ENCODE measurements at regions not wholly inside any gene's neighbourhood (a gene's known extent, or its start where the extent isn't known, plus 50 kb on each side); places are given as distances from the start of the nearest gene placed in this dataset.

- no peaks in the 10 kb centered on the region for H3K27me3 ChIP-seq (replicated peaks)
- no peak overlapping the region for H3K4me3 ChIP-seq (ENCODE audit: low read depth, low read length)
- DNase-seq, result no peak
- H3K27ac ChIP-seq, result no peak overlapping the region
- TF ChIP-seq CTCF (IDR thresholded peaks at IDR 0.05; ENCODE audit: low read depth, low read length, missing control alignments), result no peak
- no peaks in the 10 kb centered on the region for H3K36me3 ChIP-seq (replicated peaks)
- in situ Hi-C loops (cut with HindIII; ENCODE audit: low pct_ligation_motif_present, low sequenced_read_pairs), result no loop called here
Observed at GRCh38 chr12:127429551-127430285, 837.3 kb upstream of the TMEM132C start.

- no peak for TF ChIP-seq CTCF (IDR thresholded peaks at IDR 0.05; ENCODE audit: low read depth, low read length, missing control alignments)
- no peak for DNase-seq
- in situ Hi-C loops (cut with HindIII; ENCODE audit: low pct_ligation_motif_present, low sequenced_read_pairs), result no loop called here
- H3K27ac ChIP-seq, result no peak overlapping the region
- no peaks in the 10 kb centered on the region for H3K36me3 ChIP-seq (replicated peaks)
- H3K4me3 ChIP-seq (ENCODE audit: low read depth, low read length), result no peak overlapping the region
- H3K27me3 ChIP-seq (replicated peaks), result no peaks in the 10 kb centered on the region
Observed at GRCh38 chr12:127430401-127430800, 836.6 kb upstream of the TMEM132C start.

GRCh38 chr12:127431177-127431576 lies 835.8 kb upstream of the TMEM132C start:
- in situ Hi-C loops (cut with HindIII; ENCODE audit: low pct_ligation_motif_present, low sequenced_read_pairs), result no loop called here
- no peak overlapping the region for H3K27ac ChIP-seq
- no peak for TF ChIP-seq CTCF (IDR thresholded peaks at IDR 0.05; ENCODE audit: low read depth, low read length, missing control alignments)
- no peaks in the 10 kb centered on the region for H3K27me3 ChIP-seq (replicated peaks)
- no peak overlapping the region for H3K4me3 ChIP-seq (ENCODE audit: low read depth, low read length)
- no peaks in the 10 kb centered on the region for H3K36me3 ChIP-seq (replicated peaks)
- DNase-seq, result no peak

GRCh38 chr12:127431594-127431993 lies 835.4 kb upstream of the TMEM132C start:
- in situ Hi-C loops (cut with HindIII; ENCODE audit: low pct_ligation_motif_present, low sequenced_read_pairs), result no loop called here
- H3K4me3 ChIP-seq (ENCODE audit: low read depth, low read length), result no peak overlapping the region
- no peaks in the 10 kb centered on the region for H3K27me3 ChIP-seq (replicated peaks)
- no peak overlapping the region for H3K27ac ChIP-seq
- DNase-seq, result no peak
- H3K36me3 ChIP-seq (replicated peaks), result no peaks in the 10 kb centered on the region
- no peak for TF ChIP-seq CTCF (IDR thresholded peaks at IDR 0.05; ENCODE audit: low read depth, low read length, missing control alignments)

- in situ Hi-C loops (cut with HindIII; ENCODE audit: low pct_ligation_motif_present, low sequenced_read_pairs), result no loop called here
- Histone ChIP-seq H3K36me3 (replicated peaks) (no peaks in the 10 kb centered on the region), H3K27me3 (replicated peaks) (no peaks in the 10 kb centered on the region), H3K27ac (no peak overlapping the region), H3K4me3 (ENCODE audit: low read depth, low read length) (no peak overlapping the region)
- TF ChIP-seq CTCF (IDR thresholded peaks at IDR 0.05; ENCODE audit: low read depth, low read length, missing control alignments), result no peak
- no peak for DNase-seq
Observed at GRCh38 chr12:127435439-127435838, 831.5 kb upstream of the TMEM132C start.
